Retinal pigment epithelial cell (primary cell): ENCODE measurements at regions not wholly inside any gene's neighbourhood (a gene's known extent, or its start where the extent isn't known, plus 50 kb on each side); places are given as distances from the start of the nearest gene placed in this dataset.
A peak's percentile ranks its signal among the peaks of the same experiment; 100 is the strongest.

Source experiments
- DNase-seq: peaks from one replicate; pipeline ENCODE4 v3.0.0-alpha.2; 2010; ENCODE audit warnings: low read depth
- H3K4me3 ChIP-seq: 2 replicates; pipeline ENCODE4 v1.5.1; 2011; ENCODE audit warnings: mild to moderate bottlenecking, low read length, control low read depth, moderate library complexity
- CTCF ChIP-seq: conservative IDR thresholded peaks from 2 replicates; pipeline ENCODE4 v1.5.1; 2011; ENCODE audit warnings: low read depth, low read length, control low read depth, inconsistent platforms

- no peak for DNase-seq
- no peak for TF ChIP-seq CTCF
- no peak overlapping the region for H3K4me3 ChIP-seq
These were observed 91.9 kb upstream of the CCDC28A start for GRCh38 chr6:138681627-138682026.

- no peak for DNase-seq
- no peak for TF ChIP-seq CTCF
- no peak overlapping the region for H3K4me3 ChIP-seq
These were observed 90.7 kb upstream of the CCDC28A start for GRCh38 chr6:138682704-138683527.

GRCh38 chr6:138685257-138685656, 88.3 kb upstream of the CCDC28A start:
- H3K4me3 ChIP-seq = no peak overlapping the region
- peak; percentile 46 for DNase-seq
- no peak for TF ChIP-seq CTCF

GRCh38 chr6:138685781-138686180, 87.8 kb upstream of the CCDC28A start:
- TF ChIP-seq CTCF = no peak
- no peak overlapping the region for H3K4me3 ChIP-seq
- DNase-seq = no peak

GRCh38 chr6:138688580-138688979, 85.0 kb upstream of the CCDC28A start:
- no peak overlapping the region for H3K4me3 ChIP-seq
- TF ChIP-seq CTCF = no peak
- DNase-seq = no peak

- no peak overlapping the region for H3K4me3 ChIP-seq
- no peak for TF ChIP-seq CTCF
- no peak for DNase-seq
These were observed 83.7 kb upstream of the CCDC28A start for GRCh38 chr6:138689849-138690248.

- no peak for TF ChIP-seq CTCF
- no peak for DNase-seq
- peak overlapping the region; percentile 58 for H3K4me3 ChIP-seq
These were observed 82.5 kb upstream of the CCDC28A start for GRCh38 chr6:138690975-138691594.
